ENCODE measurements at regions not wholly inside any gene's neighbourhood (a gene's known extent, or its start where the extent isn't known, plus 50 kb on each side); places are given as distances from the start of the nearest gene placed in this dataset.

- TF ChIP-seq PRDM10 (tag by site-specific recombination; IDR thresholded peaks at IDR 0.05) (no peak), REST (tag by site-specific recombination; IDR thresholded peaks at IDR 0.05) (no peak), ZNF239 (tag by site-specific recombination; IDR thresholded peaks at IDR 0.05) (no peak), ZNF121 (tag by site-specific recombination; IDR thresholded peaks at IDR 0.05) (no peak), CTCF (tag by site-specific recombination; IDR thresholded peaks at IDR 0.05) (no peak), GLI4 (tag by site-specific recombination; IDR thresholded peaks at IDR 0.05) (no peak), ZNF423 (tag by site-specific recombination; IDR thresholded peaks at IDR 0.05) (no peak)
These were observed 74.3 kb upstream of the PPP2R3B start for GRCh38 chrX:460823-461640.

Measured in HEK293 (cell line).